ENCODE measurements at regions not wholly inside any gene's neighbourhood (a gene's known extent, or its start where the extent isn't known, plus 50 kb on each side); places are given as distances from the start of the nearest gene placed in this dataset.

DNA sequence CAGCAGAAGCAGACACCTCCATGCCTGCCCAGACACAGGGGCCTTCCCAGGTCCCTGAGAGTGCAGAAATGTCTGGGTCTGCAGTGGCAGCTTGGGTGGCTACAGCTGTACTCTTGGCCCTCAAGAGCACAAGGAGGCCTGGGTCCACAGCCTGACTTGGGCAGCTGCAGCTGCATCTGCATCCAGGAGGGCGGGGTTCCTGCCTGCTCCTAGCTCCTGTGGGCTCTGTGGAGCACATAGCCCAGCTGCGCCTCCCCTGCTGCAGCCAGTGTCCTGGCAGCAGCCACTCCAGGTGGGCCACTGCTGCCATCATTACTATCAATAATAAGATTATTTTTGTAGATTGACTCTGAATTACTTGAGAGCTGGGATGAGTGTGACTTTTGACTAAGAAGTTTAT lies 162.0 kb upstream of the PTCH1 start:
- TF ChIP-seq, protein P1, sequence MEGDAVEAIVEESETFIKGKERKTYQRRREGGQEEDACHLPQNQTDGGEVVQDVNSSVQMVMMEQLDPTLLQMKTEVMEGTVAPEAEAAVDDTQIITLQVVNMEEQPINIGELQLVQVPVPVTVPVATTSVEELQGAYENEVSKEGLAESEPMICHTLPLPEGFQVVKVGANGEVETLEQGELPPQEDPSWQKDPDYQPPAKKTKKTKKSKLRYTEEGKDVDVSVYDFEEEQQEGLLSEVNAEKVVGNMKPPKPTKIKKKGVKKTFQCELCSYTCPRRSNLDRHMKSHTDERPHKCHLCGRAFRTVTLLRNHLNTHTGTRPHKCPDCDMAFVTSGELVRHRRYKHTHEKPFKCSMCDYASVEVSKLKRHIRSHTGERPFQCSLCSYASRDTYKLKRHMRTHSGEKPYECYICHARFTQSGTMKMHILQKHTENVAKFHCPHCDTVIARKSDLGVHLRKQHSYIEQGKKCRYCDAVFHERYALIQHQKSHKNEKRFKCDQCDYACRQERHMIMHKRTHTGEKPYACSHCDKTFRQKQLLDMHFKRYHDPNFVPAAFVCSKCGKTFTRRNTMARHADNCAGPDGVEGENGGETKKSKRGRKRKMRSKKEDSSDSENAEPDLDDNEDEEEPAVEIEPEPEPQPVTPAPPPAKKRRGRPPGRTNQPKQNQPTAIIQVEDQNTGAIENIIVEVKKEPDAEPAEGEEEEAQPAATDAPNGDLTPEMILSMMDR (conservative IDR thresholded peaks at IDR 0.05) = no peak
- no peak for TF ChIP-seq ZFX (IDR thresholded peaks at IDR 0.05)

Data from C4-2B (cell line).